K562 (cell line): ENCODE measurements at regions not wholly inside any gene's neighbourhood (a gene's known extent, or its start where the extent isn't known, plus 50 kb on each side); places are given as distances from the start of the nearest gene placed in this dataset.

ENCODE experiments used
- HMG20A ChIP-seq: fragments of 450-650 bp; formaldehyde crosslinking; conservative IDR thresholded peaks from 2 replicates; pipeline ENCODE4 v1.4.0; 2020; ENCODE audit warnings: mild to moderate bottlenecking, mixed read lengths
- HNRNPLL ChIP-seq: fragments of 200-400 bp; formaldehyde crosslinking; IDR thresholded peaks from 2 replicates; pipeline ENCODE4 v1.6.1; 2017; ENCODE audit warnings: low read length, low read depth, mild to moderate bottlenecking; ENCODE audit not compliant: poor library complexity, severe bottlenecking
- ILK ChIP-seq: fragments of 450-650 bp; IDR thresholded peaks from 2 replicates; pipeline ENCODE4 v1.6.1; 2016; ENCODE audit warnings: missing genetic modification characterization, low read depth, mild to moderate bottlenecking, missing compliant biosample characterization, moderate library complexity, borderline replicate concordance
- TF ChIP-seq, protein P1 (sequence below): fragments of 250-450 bp; sonication (Bioruptor Pico); IDR thresholded peaks from 2 replicates; pipeline ENCODE4 v1.5.0; 2020; ENCODE audit warnings: mild to moderate bottlenecking, borderline replicate concordance
- TF ChIP-seq, protein P2 (sequence below), 2 experiments: fragments of 150-350 bp in 1 of 2; IDR thresholded peaks; 2 replicates each; pipeline ENCODE4 v1.6.1; 2012 to 2016; ENCODE audit warnings: low read depth in 2 of 2, low read length in 2 of 2, mild to moderate bottlenecking in 1 of 2, moderate library complexity in 1 of 2

DNA sequence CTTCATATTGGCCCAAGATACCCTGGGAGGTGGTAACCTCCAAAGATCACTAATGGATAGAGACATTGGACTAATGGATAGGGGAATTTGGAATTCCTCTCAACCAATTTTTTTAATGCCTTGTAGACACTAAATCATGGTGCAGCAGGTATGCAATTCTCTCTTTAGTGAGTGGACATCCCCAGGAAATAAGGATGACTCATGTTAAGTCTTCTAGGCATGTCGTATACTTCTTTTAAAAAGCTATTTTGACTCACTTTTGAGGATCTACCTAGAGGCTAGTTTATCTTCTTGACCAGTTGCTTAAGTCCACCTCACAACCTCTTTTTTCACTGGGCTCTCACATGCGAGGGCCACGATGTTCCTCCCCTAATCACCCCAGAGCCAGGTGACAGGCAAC is 211.6 kb upstream of the CDH12 start (continued):
- TF ChIP-seq, protein P1, sequence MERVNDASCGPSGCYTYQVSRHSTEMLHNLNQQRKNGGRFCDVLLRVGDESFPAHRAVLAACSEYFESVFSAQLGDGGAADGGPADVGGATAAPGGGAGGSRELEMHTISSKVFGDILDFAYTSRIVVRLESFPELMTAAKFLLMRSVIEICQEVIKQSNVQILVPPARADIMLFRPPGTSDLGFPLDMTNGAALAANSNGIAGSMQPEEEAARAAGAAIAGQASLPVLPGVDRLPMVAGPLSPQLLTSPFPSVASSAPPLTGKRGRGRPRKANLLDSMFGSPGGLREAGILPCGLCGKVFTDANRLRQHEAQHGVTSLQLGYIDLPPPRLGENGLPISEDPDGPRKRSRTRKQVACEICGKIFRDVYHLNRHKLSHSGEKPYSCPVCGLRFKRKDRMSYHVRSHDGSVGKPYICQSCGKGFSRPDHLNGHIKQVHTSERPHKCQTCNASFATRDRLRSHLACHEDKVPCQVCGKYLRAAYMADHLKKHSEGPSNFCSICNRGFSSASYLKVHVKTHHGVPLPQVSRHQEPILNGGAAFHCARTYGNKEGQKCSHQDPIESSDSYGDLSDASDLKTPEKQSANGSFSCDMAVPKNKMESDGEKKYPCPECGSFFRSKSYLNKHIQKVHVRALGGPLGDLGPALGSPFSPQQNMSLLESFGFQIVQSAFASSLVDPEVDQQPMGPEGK (CRISPR knock-in tag) = no peak
- TF ChIP-seq, protein P2, sequence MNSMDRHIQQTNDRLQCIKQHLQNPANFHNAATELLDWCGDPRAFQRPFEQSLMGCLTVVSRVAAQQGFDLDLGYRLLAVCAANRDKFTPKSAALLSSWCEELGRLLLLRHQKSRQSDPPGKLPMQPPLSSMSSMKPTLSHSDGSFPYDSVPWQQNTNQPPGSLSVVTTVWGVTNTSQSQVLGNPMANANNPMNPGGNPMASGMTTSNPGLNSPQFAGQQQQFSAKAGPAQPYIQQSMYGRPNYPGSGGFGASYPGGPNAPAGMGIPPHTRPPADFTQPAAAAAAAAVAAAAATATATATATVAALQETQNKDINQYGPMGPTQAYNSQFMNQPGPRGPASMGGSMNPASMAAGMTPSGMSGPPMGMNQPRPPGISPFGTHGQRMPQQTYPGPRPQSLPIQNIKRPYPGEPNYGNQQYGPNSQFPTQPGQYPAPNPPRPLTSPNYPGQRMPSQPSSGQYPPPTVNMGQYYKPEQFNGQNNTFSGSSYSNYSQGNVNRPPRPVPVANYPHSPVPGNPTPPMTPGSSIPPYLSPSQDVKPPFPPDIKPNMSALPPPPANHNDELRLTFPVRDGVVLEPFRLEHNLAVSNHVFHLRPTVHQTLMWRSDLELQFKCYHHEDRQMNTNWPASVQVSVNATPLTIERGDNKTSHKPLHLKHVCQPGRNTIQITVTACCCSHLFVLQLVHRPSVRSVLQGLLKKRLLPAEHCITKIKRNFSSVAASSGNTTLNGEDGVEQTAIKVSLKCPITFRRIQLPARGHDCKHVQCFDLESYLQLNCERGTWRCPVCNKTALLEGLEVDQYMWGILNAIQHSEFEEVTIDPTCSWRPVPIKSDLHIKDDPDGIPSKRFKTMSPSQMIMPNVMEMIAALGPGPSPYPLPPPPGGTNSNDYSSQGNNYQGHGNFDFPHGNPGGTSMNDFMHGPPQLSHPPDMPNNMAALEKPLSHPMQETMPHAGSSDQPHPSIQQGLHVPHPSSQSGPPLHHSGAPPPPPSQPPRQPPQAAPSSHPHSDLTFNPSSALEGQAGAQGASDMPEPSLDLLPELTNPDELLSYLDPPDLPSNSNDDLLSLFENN (IDR thresholded peaks at IDR 0.05; ENCODE audit: low read depth in 2 of 2, low read length in 2 of 2) = no peak
- TF ChIP-seq ILK (tag) = no peak
- TF ChIP-seq HNRNPLL = no peak
- no peak for TF ChIP-seq HMG20A (CRISPR knock-in tag)
